Activated CD8-positive, alpha-beta T cell treated with anti-CD3 and anti-CD28 coated beads, Interleukin-2, amount 10 ng/mL, durations not matched to agents 7 days and 5 days (primary cell): ENCODE measurements at regions not wholly inside any gene's neighbourhood (a gene's known extent, or its start where the extent isn't known, plus 50 kb on each side); places are given as distances from the start of the nearest gene placed in this dataset.

Experiments
- ATAC-seq: fragments of 150-1000 bp; cut with Tn5 transposase; one replicate; pipeline ENCODE4 v1.10.0; 2021; ENCODE audit warnings: moderate library complexity
- CTCF ChIA-PET: fragments of 350-600 bp; sonication (Branson Sonifier 250); formaldehyde crosslinking; loops from one replicate; lab custom pipeline; 2021; ENCODE audit warnings: antibody characterized with exemption; lab: Charles Lee
- POLR2A ChIA-PET: fragments of 350-600 bp; sonication (Branson Sonifier 250); formaldehyde crosslinking; loops from one replicate; lab custom pipeline; 2021; ENCODE audit warnings: antibody characterized with exemption; lab: Charles Lee
- DNase-seq: peaks from one replicate; pipeline ENCODE4 v3.0.0-alpha.2; 2020
- H3K27ac Mint-ChIP-seq: one replicate; pipeline ENCODE4 v1.8.0; 2021; ENCODE audit warnings: mild to moderate bottlenecking, mixed read lengths
- H3K27me3 Mint-ChIP-seq: one replicate; pipeline ENCODE4 v1.8.0; 2021; ENCODE audit warnings: low read depth, mixed read lengths
- H3K36me3 Mint-ChIP-seq: one replicate; pipeline ENCODE4 v1.8.0; 2021; ENCODE audit warnings: low read depth, mixed read lengths
- H3K4me1 Mint-ChIP-seq: one replicate; pipeline ENCODE4 v1.8.0; 2021; ENCODE audit warnings: low read depth, mixed read lengths
- H3K4me3 Mint-ChIP-seq: one replicate; pipeline ENCODE4 v1.8.0; 2021; ENCODE audit warnings: mild to moderate bottlenecking, mixed read lengths
- H3K9me3 Mint-ChIP-seq: one replicate; pipeline ENCODE4 v1.8.0; 2022; ENCODE audit warnings: mixed read lengths; ENCODE audit not compliant: insufficient read depth

- Mint-ChIP-seq H3K4me1 (no peaks in the 10 kb centered on the region), H3K27ac (no peak overlapping the region), H3K36me3 (no peaks in the 10 kb centered on the region), H3K9me3 (no peaks in the 10 kb centered on the region), H3K4me3 (no peak overlapping the region), H3K27me3 (no peaks in the 10 kb centered on the region)
- POLR2A ChIA-PET = no interaction called here
- ATAC-seq (no peak), DNase-seq (no peak)
- CTCF ChIA-PET = no interaction called here
Observed at GRCh38 chr12:33323823-33324222, 115.8 kb downstream of the SYT10 start.

- ATAC-seq (no peak), DNase-seq (no peak)
- Mint-ChIP-seq H3K27ac (no peak overlapping the region), H3K27me3 (no peaks in the 10 kb centered on the region), H3K4me3 (no peak overlapping the region), H3K4me1 (no peaks in the 10 kb centered on the region), H3K9me3 (no peaks in the 10 kb centered on the region), H3K36me3 (no peaks in the 10 kb centered on the region)
- ChIA-PET CTCF (no interaction called here), POLR2A (no interaction called here)
Observed at GRCh38 chr12:33322519-33322918, 117.1 kb downstream of the SYT10 start.

GRCh38 chr12:33317746-33318145, 121.9 kb downstream of the SYT10 start:
- Mint-ChIP-seq H3K36me3 (no peaks in the 10 kb centered on the region), H3K27me3 (no peaks in the 10 kb centered on the region), H3K4me3 (no peak overlapping the region), H3K9me3 (no peaks in the 10 kb centered on the region), H3K27ac (no peak overlapping the region), H3K4me1 (no peaks in the 10 kb centered on the region)
- ChIA-PET CTCF (no interaction called here), POLR2A (no interaction called here)
- ATAC-seq = no peak
- DNase-seq = no peak

GRCh38 chr12:33314223-33314622, 125.4 kb downstream of the SYT10 start:
- POLR2A ChIA-PET = no interaction called here
- ATAC-seq = no peak
- DNase-seq = no peak

GRCh38 chr12:33313476-33313875, 126.1 kb downstream of the SYT10 start:
- Mint-ChIP-seq H3K4me3 (no peak overlapping the region), H3K9me3 (peaks cover 5% of the 10 kb centered on the region), H3K4me1 (no peaks in the 10 kb centered on the region), H3K36me3 (no peaks in the 10 kb centered on the region), H3K27me3 (no peaks in the 10 kb centered on the region), H3K27ac (no peak overlapping the region)
- POLR2A ChIA-PET = no interaction called here
- CTCF ChIA-PET = no interaction called here
- ATAC-seq = no peak
- DNase-seq = no peak

More at GRCh38 chr12:33314223-33314622, 125.4 kb downstream of the SYT10 start:
- CTCF ChIA-PET = no interaction called here
- Mint-ChIP-seq H3K27ac (no peak overlapping the region), H3K9me3 (peaks cover 5% of the 10 kb centered on the region), H3K4me1 (no peaks in the 10 kb centered on the region), H3K4me3 (no peak overlapping the region), H3K27me3 (no peaks in the 10 kb centered on the region), H3K36me3 (no peaks in the 10 kb centered on the region)

- ChIA-PET POLR2A (no interaction called here), CTCF (no interaction called here)
- Mint-ChIP-seq H3K36me3 (no peaks in the 10 kb centered on the region), H3K4me3 (no peak overlapping the region), H3K9me3 (peaks cover 5% of the 10 kb centered on the region), H3K4me1 (no peaks in the 10 kb centered on the region), H3K27me3 (no peaks in the 10 kb centered on the region), H3K27ac (no peak overlapping the region)
- DNase-seq (no peak), ATAC-seq (no peak)
Observed at GRCh38 chr12:33310471-33310870, 129.1 kb downstream of the SYT10 start.

- Mint-ChIP-seq H3K36me3 (no peaks in the 10 kb centered on the region), H3K27ac (no peak overlapping the region), H3K4me3 (no peak overlapping the region), H3K4me1 (no peaks in the 10 kb centered on the region), H3K27me3 (no peaks in the 10 kb centered on the region), H3K9me3 (no peaks in the 10 kb centered on the region)
- no peak for ATAC-seq
- DNase-seq = no peak
- ChIA-PET POLR2A (no interaction called here), CTCF (no interaction called here)
Observed at GRCh38 chr12:33304176-33304575, 135.4 kb downstream of the SYT10 start.

GRCh38 chr12:33296529-33296928, 143.1 kb downstream of the SYT10 start:
- ATAC-seq (no peak), DNase-seq (no peak)
- H3K4me1 Mint-ChIP-seq = no peaks in the 10 kb centered on the region
- no peaks in the 10 kb centered on the region for H3K36me3 Mint-ChIP-seq
- H3K9me3 Mint-ChIP-seq = no peaks in the 10 kb centered on the region
- H3K4me3 Mint-ChIP-seq = no peak overlapping the region
- no peak overlapping the region for H3K27ac Mint-ChIP-seq
- ChIA-PET CTCF (no interaction called here), POLR2A (no interaction called here)
- H3K27me3 Mint-ChIP-seq = no peaks in the 10 kb centered on the region

GRCh38 chr12:33290703-33291102, 148.9 kb downstream of the SYT10 start:
- ChIA-PET POLR2A (no interaction called here), CTCF (no interaction called here)
- Mint-ChIP-seq H3K27ac (no peak overlapping the region), H3K36me3 (no peaks in the 10 kb centered on the region), H3K9me3 (peaks cover 5% of the 10 kb centered on the region), H3K4me3 (no peak overlapping the region), H3K27me3 (no peaks in the 10 kb centered on the region), H3K4me1 (no peaks in the 10 kb centered on the region)
- DNase-seq (no peak), ATAC-seq (no peak)

GRCh38 chr12:33283054-33283453, 156.6 kb downstream of the SYT10 start:
- ChIA-PET POLR2A (no interaction called here), CTCF (no interaction called here)
- no peak overlapping the region for H3K4me3 Mint-ChIP-seq
- DNase-seq = no peak
- no peaks in the 10 kb centered on the region for H3K27me3 Mint-ChIP-seq
- ATAC-seq = no peak
- H3K27ac Mint-ChIP-seq = no peak overlapping the region
- H3K4me1 Mint-ChIP-seq = no peaks in the 10 kb centered on the region
- H3K36me3 Mint-ChIP-seq = no peaks in the 10 kb centered on the region
- H3K9me3 Mint-ChIP-seq = peaks cover 19% of the 10 kb centered on the region

GRCh38 chr12:33277376-33277775, 162.2 kb downstream of the SYT10 start:
- H3K27ac Mint-ChIP-seq = no peak overlapping the region
- H3K4me1 Mint-ChIP-seq = no peaks in the 10 kb centered on the region
- ChIA-PET POLR2A (no interaction called here), CTCF (no interaction called here)
- DNase-seq (no peak), ATAC-seq (no peak)
- H3K27me3 Mint-ChIP-seq = no peaks in the 10 kb centered on the region
- H3K4me3 Mint-ChIP-seq = no peak overlapping the region
- H3K36me3 Mint-ChIP-seq = no peaks in the 10 kb centered on the region
- H3K9me3 Mint-ChIP-seq = peaks cover 18% of the 10 kb centered on the region

GRCh38 chr12:33267641-33268040, 172.0 kb downstream of the SYT10 start:
- Mint-ChIP-seq H3K4me1 (no peaks in the 10 kb centered on the region), H3K9me3 (no peaks in the 10 kb centered on the region), H3K36me3 (no peaks in the 10 kb centered on the region), H3K27me3 (no peaks in the 10 kb centered on the region), H3K27ac (no peak overlapping the region), H3K4me3 (no peak overlapping the region)
- ChIA-PET POLR2A (no interaction called here), CTCF (no interaction called here)
- ATAC-seq (no peak), DNase-seq (no peak)

GRCh38 chr12:33265900-33266299, 173.7 kb downstream of the SYT10 start:
- Mint-ChIP-seq H3K4me1 (no peaks in the 10 kb centered on the region), H3K27ac (no peak overlapping the region), H3K36me3 (no peaks in the 10 kb centered on the region), H3K4me3 (no peak overlapping the region), H3K9me3 (peaks cover 5% of the 10 kb centered on the region), H3K27me3 (no peaks in the 10 kb centered on the region)
- ChIA-PET CTCF (no interaction called here), POLR2A (no interaction called here)
- ATAC-seq (no peak), DNase-seq (no peak)
